K562 (cell line): ENCODE measurements at regions not wholly inside any gene's neighbourhood (a gene's known extent, or its start where the extent isn't known, plus 50 kb on each side); places are given as distances from the start of the nearest gene placed in this dataset.

Experiments used
- ATAC-seq: fragments of 200-7000 bp; cut with Tn5 transposase; 3 replicates; pipeline ENCODE4 v1.9.1; 2020; ENCODE audit warnings: moderate library complexity
- BruUV-seq: library from RNA; stranded (reverse); fragments of 400-500 nt; replicated peaks from 2 replicates; lab custom pipeline; 2021; lab: Mats Ljungman, UMichigan
- CTCF ChIA-PET: fragments of 300-600 bp; formaldehyde crosslinking; extraction: SDS; loops from one replicate; lab custom pipeline; 2021; ENCODE audit warnings: low intra/inter-chr PET ratio; lab: Yijun Ruan, JAX
- POLR2A ChIA-PET: fragments of 300-600, 350-650 bp; sonication (Branson Sonifier 250); formaldehyde crosslinking; extraction: SDS; loops from one replicate; lab custom pipeline; 2021; ENCODE audit warnings: antibody characterized with exemption, inconsistent platforms; lab: Yijun Ruan, JAX
- DNase-seq, 4 experiments: peaks; one replicate each; pipeline versions ENCODE4 v3.0.0 to v3.0.0-alpha.2; 2011 to 2018; ENCODE audit warnings: low spot score in 3 of 4, mixed read lengths in 3 of 4; ENCODE audit errors: extremely low read depth in 1 of 4
- FAIRE-seq: peaks from 2 replicates; lab custom pipeline; 2011; peaks lifted over from hg19 to GRCh38; lab: Jason Lieb, UNC
- H2AFZ ChIP-seq: 2 replicates; pipeline ENCODE4 v1.6.0; 2011; ENCODE audit warnings: low read depth, low read length, control low read depth, inconsistent platforms
- H3K27ac ChIP-seq: fragments of 200-600 bp; 3 replicates; pipeline ENCODE4 v1.8.0; 2011; ENCODE audit warnings: low read depth, mild to moderate bottlenecking, control low read depth, inconsistent platforms, low read length, moderate library complexity, mixed read lengths; ENCODE audit errors: extremely low read depth
- H3K27me3 ChIP-seq, 2 experiments: fragments of 300-600 bp in 1 of 2; 2 replicates in 1 of 2; 3 replicates in 1 of 2; pipeline versions ENCODE4 v1.6.0 to v1.8.0; 2011; ENCODE audit warnings: inconsistent platforms in 2 of 2, low read length in 2 of 2, mild to moderate bottlenecking in 1 of 2, mixed read lengths in 1 of 2, moderate library complexity in 1 of 2; ENCODE audit not compliant: control insufficient read depth in 2 of 2, insufficient read depth in 2 of 2
- H3K36me3 ChIP-seq: fragments of 300-600 bp; 3 replicates; pipeline ENCODE4 v1.8.0; 2011; ENCODE audit warnings: mild to moderate bottlenecking, low read length, inconsistent platforms; ENCODE audit not compliant: control insufficient read depth, insufficient read depth
- H3K4me1 ChIP-seq, 2 experiments: fragments of 200-600 bp in 1 of 2; replicated peaks in 1 of 2; 2 replicates in 1 of 2; 3 replicates in 1 of 2; pipeline versions ENCODE4 v1.5.1 to v1.8.0; 2011; ENCODE audit warnings: inconsistent platforms in 2 of 2, low read length in 2 of 2, mild to moderate bottlenecking in 1 of 2, mixed read lengths in 1 of 2, moderate library complexity in 1 of 2; ENCODE audit not compliant: control insufficient read depth in 2 of 2, insufficient read depth in 2 of 2
- H3K4me2 ChIP-seq: 2 replicates; pipeline ENCODE4 v1.6.1; 2011; ENCODE audit warnings: low read length, control low read depth, inconsistent platforms, mixed read lengths; ENCODE audit not compliant: insufficient read depth
- H3K4me3 ChIP-seq: fragments of 200-600 bp; sonication (generic), shearing (Covaris generic); 2 replicates; pipeline ENCODE4 v1.5.1; 2016; ENCODE audit warnings: control low read depth, inconsistent platforms
- H3K79me2 ChIP-seq: fragments of 200-600 bp; 3 replicates; pipeline ENCODE4 v1.8.0; 2011; ENCODE audit warnings: low read length, inconsistent platforms; ENCODE audit not compliant: control insufficient read depth, insufficient read depth
- H3K9ac ChIP-seq, 2 experiments: 2 replicates each; pipeline versions ENCODE4 v1.6.0 to v1.6.1; 2011; ENCODE audit warnings: low read depth in 2 of 2, low read length in 2 of 2, control low read depth in 1 of 2, inconsistent platforms in 1 of 2, mild to moderate bottlenecking in 1 of 2, mixed read lengths in 1 of 2; ENCODE audit not compliant: insufficient read depth in 1 of 2
- H3K9me1 ChIP-seq: one replicate; pipeline ENCODE4 v1.6.0; 2011; ENCODE audit warnings: inconsistent platforms, mild to moderate bottlenecking, low read length, moderate library complexity; ENCODE audit not compliant: control insufficient read depth, insufficient read depth
- H3K9me3 ChIP-seq: replicated peaks from 2 replicates; pipeline ENCODE4 v1.5.1; 2011; ENCODE audit warnings: low read depth, low read length, inconsistent platforms; ENCODE audit not compliant: control insufficient read depth, insufficient read depth
- H4K20me1 ChIP-seq: replicated peaks from 2 replicates; pipeline ENCODE4 v1.6.1; 2011; ENCODE audit warnings: low read length, inconsistent platforms, mixed read lengths; ENCODE audit not compliant: control insufficient read depth, insufficient read depth
- BMI1 ChIP-seq: fragments of 150-350 bp; IDR thresholded peaks from 2 replicates; pipeline ENCODE4 v1.6.1; 2014; ENCODE audit warnings: low read length
- E4F1 ChIP-seq: fragments of 250-450 bp; sonication (Bioruptor Pico); IDR thresholded peaks from 2 replicates; pipeline ENCODE4 v1.5.0; 2021; ENCODE audit warnings: mild to moderate bottlenecking, borderline replicate concordance
- EHMT2 ChIP-seq: fragments of 450-650 bp; IDR thresholded peaks from 2 replicates; pipeline ENCODE4 v1.6.1; 2018; ENCODE audit warnings: antibody characterized with exemption
- ETV1 ChIP-seq: fragments of 450-650 bp; conservative IDR thresholded peaks from 2 replicates; pipeline ENCODE4 v1.6.1; 2016; ENCODE audit warnings: missing genetic modification characterization, control low read depth, low read depth, missing compliant biosample characterization
- MCM3 ChIP-seq: fragments of 450-650 bp; IDR thresholded peaks from 2 replicates; pipeline ENCODE4 v1.6.1; 2016
- WGBS: fragments of 100-300 bp; shearing (Covaris generic); methylation state at CpG from one replicate; pipeline ENCODE4 v1.1.6; 2016; ENCODE audit warnings: low coverage, mixed read lengths; ENCODE audit not compliant: insufficient coverage; ENCODE audit errors: missing lambda C conversion rate; 5-methylcytosine and 5-hydroxymethylcytosine counted together
- in situ Hi-C: fragments of 300-500 bp; cut with MboI; formaldehyde crosslinking; loops from 4 replicates; pipeline ENCODE4 v1.15.0; 2018; ENCODE audit warnings: inconsistent platforms, mixed read lengths
- intact Hi-C: fragments of 100-400 bp; cut with micrococcal nuclease; formaldehyde crosslinking; loops from 2 replicates; pipeline ENCODE4 v1.14.2; 2022
- TF ChIP-seq, protein P1 (sequence below): fragments of 450-650 bp; IDR thresholded peaks from 2 replicates; pipeline ENCODE4 v1.6.1; 2016; ENCODE audit warnings: mild to moderate bottlenecking, moderate library complexity
- TF ChIP-seq, protein P2 (sequence below): sonication (generic); formaldehyde crosslinking; IDR thresholded peaks from 2 replicates; pipeline ENCODE4 v1.8.1; 2022; ENCODE audit warnings: missing genetic modification reagents

DNA sequence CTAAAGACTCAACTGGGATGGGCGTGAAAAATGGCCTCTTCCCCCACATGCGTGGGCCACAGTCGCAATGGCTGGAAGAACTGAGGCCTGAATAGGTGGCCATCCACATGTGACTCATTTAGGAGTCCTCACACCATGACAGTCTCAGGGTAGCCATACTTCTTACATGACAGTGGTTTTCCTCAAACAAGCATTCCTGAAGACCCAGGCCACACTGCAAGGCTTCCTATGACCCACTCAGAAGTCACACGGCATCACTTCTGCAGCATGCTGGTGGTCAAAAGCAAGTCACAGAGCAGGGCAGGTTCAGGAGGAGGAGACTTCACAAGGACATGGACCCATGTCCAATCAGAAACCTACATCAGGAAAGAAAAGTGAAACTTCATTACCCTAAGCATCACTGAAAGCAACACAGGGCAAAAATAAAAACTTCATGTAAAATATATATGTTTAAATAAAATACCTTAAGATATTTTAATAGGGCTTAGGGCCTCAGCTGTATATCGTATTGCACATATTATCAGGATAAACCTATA is 257.1 kb downstream of the OPA1 start:
- no peaks in the 10 kb centered on the region for H4K20me1 ChIP-seq
- no peak overlapping the region for H3K4me3 ChIP-seq
- H3K4me2 ChIP-seq = no peak overlapping the region
- ChIA-PET POLR2A (no interaction called here), CTCF (no interaction called here)
- no peaks in the 10 kb centered on the region for H3K79me2 ChIP-seq
- WGBS = 85% methylated on average over 5 of the region's 5 CpGs
- no peaks in the 10 kb centered on the region for H3K9me1 ChIP-seq
- no peaks in the 10 kb centered on the region for H3K36me3 ChIP-seq
- FAIRE-seq (no peak), ATAC-seq (no peak), DNase-seq (no peak)
- no peaks in the 10 kb centered on the region for H3K27me3 ChIP-seq
- in situ Hi-C loops = no loop called here
- no TSS peak for BruUV-seq
- intact Hi-C loops = loop anchor here (5.0 kb wide), 2 partner anchors 62 to 152 kb away; no protein-coding TSS in a partner anchor
- H2AFZ ChIP-seq = peak overlapping the region; percentile 54
- H3K27ac ChIP-seq = no peak overlapping the region
- peaks cover 4% of the 10 kb centered on the region; the same call in 1 of the 2 replicates for H3K9me3 ChIP-seq
- peaks cover 15 to 66% of the 10 kb centered on the region in 2 experiments; a peak in 4 of 5 replicates for H3K4me1 ChIP-seq
- no peak overlapping the region for H3K9ac ChIP-seq
- no peak for TF ChIP-seq E4F1 (CRISPR knock-in tag)
- TF ChIP-seq BMI1 = no peak
- TF ChIP-seq, protein P1, sequence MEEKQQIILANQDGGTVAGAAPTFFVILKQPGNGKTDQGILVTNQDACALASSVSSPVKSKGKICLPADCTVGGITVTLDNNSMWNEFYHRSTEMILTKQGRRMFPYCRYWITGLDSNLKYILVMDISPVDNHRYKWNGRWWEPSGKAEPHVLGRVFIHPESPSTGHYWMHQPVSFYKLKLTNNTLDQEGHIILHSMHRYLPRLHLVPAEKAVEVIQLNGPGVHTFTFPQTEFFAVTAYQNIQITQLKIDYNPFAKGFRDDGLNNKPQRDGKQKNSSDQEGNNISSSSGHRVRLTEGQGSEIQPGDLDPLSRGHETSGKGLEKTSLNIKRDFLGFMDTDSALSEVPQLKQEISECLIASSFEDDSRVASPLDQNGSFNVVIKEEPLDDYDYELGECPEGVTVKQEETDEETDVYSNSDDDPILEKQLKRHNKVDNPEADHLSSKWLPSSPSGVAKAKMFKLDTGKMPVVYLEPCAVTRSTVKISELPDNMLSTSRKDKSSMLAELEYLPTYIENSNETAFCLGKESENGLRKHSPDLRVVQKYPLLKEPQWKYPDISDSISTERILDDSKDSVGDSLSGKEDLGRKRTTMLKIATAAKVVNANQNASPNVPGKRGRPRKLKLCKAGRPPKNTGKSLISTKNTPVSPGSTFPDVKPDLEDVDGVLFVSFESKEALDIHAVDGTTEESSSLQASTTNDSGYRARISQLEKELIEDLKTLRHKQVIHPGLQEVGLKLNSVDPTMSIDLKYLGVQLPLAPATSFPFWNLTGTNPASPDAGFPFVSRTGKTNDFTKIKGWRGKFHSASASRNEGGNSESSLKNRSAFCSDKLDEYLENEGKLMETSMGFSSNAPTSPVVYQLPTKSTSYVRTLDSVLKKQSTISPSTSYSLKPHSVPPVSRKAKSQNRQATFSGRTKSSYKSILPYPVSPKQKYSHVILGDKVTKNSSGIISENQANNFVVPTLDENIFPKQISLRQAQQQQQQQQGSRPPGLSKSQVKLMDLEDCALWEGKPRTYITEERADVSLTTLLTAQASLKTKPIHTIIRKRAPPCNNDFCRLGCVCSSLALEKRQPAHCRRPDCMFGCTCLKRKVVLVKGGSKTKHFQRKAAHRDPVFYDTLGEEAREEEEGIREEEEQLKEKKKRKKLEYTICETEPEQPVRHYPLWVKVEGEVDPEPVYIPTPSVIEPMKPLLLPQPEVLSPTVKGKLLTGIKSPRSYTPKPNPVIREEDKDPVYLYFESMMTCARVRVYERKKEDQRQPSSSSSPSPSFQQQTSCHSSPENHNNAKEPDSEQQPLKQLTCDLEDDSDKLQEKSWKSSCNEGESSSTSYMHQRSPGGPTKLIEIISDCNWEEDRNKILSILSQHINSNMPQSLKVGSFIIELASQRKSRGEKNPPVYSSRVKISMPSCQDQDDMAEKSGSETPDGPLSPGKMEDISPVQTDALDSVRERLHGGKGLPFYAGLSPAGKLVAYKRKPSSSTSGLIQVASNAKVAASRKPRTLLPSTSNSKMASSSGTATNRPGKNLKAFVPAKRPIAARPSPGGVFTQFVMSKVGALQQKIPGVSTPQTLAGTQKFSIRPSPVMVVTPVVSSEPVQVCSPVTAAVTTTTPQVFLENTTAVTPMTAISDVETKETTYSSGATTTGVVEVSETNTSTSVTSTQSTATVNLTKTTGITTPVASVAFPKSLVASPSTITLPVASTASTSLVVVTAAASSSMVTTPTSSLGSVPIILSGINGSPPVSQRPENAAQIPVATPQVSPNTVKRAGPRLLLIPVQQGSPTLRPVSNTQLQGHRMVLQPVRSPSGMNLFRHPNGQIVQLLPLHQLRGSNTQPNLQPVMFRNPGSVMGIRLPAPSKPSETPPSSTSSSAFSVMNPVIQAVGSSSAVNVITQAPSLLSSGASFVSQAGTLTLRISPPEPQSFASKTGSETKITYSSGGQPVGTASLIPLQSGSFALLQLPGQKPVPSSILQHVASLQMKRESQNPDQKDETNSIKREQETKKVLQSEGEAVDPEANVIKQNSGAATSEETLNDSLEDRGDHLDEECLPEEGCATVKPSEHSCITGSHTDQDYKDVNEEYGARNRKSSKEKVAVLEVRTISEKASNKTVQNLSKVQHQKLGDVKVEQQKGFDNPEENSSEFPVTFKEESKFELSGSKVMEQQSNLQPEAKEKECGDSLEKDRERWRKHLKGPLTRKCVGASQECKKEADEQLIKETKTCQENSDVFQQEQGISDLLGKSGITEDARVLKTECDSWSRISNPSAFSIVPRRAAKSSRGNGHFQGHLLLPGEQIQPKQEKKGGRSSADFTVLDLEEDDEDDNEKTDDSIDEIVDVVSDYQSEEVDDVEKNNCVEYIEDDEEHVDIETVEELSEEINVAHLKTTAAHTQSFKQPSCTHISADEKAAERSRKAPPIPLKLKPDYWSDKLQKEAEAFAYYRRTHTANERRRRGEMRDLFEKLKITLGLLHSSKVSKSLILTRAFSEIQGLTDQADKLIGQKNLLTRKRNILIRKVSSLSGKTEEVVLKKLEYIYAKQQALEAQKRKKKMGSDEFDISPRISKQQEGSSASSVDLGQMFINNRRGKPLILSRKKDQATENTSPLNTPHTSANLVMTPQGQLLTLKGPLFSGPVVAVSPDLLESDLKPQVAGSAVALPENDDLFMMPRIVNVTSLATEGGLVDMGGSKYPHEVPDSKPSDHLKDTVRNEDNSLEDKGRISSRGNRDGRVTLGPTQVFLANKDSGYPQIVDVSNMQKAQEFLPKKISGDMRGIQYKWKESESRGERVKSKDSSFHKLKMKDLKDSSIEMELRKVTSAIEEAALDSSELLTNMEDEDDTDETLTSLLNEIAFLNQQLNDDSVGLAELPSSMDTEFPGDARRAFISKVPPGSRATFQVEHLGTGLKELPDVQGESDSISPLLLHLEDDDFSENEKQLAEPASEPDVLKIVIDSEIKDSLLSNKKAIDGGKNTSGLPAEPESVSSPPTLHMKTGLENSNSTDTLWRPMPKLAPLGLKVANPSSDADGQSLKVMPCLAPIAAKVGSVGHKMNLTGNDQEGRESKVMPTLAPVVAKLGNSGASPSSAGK = peak; percentile 58
- TF ChIP-seq ETV1 = no peak
- no peak for TF ChIP-seq MCM3
- TF ChIP-seq EHMT2 = no peak
- TF ChIP-seq, protein P2, sequence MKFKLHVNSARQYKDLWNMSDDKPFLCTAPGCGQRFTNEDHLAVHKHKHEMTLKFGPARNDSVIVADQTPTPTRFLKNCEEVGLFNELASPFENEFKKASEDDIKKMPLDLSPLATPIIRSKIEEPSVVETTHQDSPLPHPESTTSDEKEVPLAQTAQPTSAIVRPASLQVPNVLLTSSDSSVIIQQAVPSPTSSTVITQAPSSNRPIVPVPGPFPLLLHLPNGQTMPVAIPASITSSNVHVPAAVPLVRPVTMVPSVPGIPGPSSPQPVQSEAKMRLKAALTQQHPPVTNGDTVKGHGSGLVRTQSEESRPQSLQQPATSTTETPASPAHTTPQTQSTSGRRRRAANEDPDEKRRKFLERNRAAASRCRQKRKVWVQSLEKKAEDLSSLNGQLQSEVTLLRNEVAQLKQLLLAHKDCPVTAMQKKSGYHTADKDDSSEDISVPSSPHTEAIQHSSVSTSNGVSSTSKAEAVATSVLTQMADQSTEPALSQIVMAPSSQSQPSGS = no peak
